K562 (cell line): ENCODE measurements at regions not wholly inside any gene's neighbourhood (a gene's known extent, or its start where the extent isn't known, plus 50 kb on each side); places are given as distances from the start of the nearest gene placed in this dataset.

Source experiments
- CBX3 ChIP-seq, 2 experiments: IDR thresholded peaks; 1 replicate in 1 of 2; 2 replicates in 1 of 2; pipeline ENCODE4 v1.6.1; 2012; ENCODE audit warnings: inconsistent platforms in 2 of 2, low read length in 2 of 2, borderline replicate concordance in 1 of 2, control low read depth in 1 of 2
- CREB3L1 ChIP-seq: fragments of 450-650 bp; IDR thresholded peaks from 2 replicates; pipeline ENCODE4 v1.6.1; 2014; ENCODE audit warnings: low read depth, mild to moderate bottlenecking, moderate library complexity, borderline replicate concordance
- KLF16 ChIP-seq: IDR thresholded peaks from 2 replicates; pipeline ENCODE4 v1.6.1; 2016; ENCODE audit warnings: antibody characterized with exemption
- PKNOX1 ChIP-seq: fragments of 450-650 bp; IDR thresholded peaks from 2 replicates; pipeline ENCODE4 v1.6.1; 2016
- RAD21 ChIP-seq, 2 experiments: fragments of 250-450 bp in 1 of 2; fragments of 450-650 bp in 1 of 2; sonication (Bioruptor Pico) in 1 of 2; formaldehyde crosslinking in 1 of 2; IDR thresholded peaks in 1 of 2; conservative IDR thresholded peaks in 1 of 2; 2 replicates each; pipeline versions ENCODE4 v1.4.0 to v1.8.0; 2020 to 2022; ENCODE audit warnings: mild to moderate bottlenecking in 2 of 2, moderate library complexity in 1 of 2
- ZNF263 ChIP-seq: sonication (generic); formaldehyde crosslinking; IDR thresholded peaks from 2 replicates; pipeline ENCODE4 v1.8.0; 2022; ENCODE audit warnings: mild to moderate bottlenecking, missing genetic modification reagents, borderline replicate concordance
- TF ChIP-seq, protein P1 (sequence below): fragments of 250-450 bp; sonication (Bioruptor Pico); IDR thresholded peaks from 2 replicates; pipeline ENCODE4 v1.4.0; 2020; ENCODE audit warnings: borderline replicate concordance

GRCh38 chrX:112424166-112424565 lies 255.6 kb downstream of the LHFPL1 start (continued):
- TF ChIP-seq RAD21 (CRISPR knock-in tag; conservative IDR thresholded peaks at IDR 0.05 in 1 of 2, IDR thresholded peaks at IDR 0.05 in 1 of 2) (no peak), CREB3L1 (no peak), PKNOX1 (no peak), ZNF263 (CRISPR knock-in tag) (no peak), KLF16 (no peak), CBX3 (IDR thresholded peaks at IDR 0.05; ENCODE audit: borderline replicate concordance in 1 of 2, low read length in 2 of 2) (no peak)
- TF ChIP-seq, protein P1, sequence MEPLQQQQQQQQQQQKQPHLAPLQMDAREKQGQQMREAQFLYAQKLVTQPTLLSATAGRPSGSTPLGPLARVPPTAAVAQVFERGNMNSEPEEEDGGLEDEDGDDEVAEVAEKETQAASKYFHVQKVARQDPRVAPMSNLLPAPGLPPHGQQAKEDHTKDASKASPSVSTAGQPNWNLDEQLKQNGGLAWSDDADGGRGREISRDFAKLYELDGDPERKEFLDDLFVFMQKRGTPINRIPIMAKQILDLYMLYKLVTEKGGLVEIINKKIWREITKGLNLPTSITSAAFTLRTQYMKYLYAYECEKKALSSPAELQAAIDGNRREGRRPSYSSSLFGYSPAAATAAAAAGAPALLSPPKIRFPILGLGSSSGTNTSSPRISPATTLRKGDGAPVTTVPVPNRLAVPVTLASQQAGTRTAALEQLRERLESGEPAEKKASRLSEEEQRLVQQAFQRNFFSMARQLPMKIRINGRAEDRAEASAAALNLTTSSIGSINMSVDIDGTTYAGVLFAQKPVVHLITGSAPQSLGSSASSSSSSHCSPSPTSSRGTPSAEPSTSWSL (CRISPR knock-in tag) = no peak
- TF ChIP-seq, all 486 proteins: peak for 0
